SK-N-SH treated with all-trans-retinoic acid at 6 μM for 48 hours (cell line): ENCODE measurements at regions not wholly inside any gene's neighbourhood (a gene's known extent, or its start where the extent isn't known, plus 50 kb on each side); places are given as distances from the start of the nearest gene placed in this dataset.

Experiments
- ATAC-seq: fragments of 200-7000 bp; cut with Tn5 transposase; 3 replicates; pipeline ENCODE4 v1.9.1; 2020; ENCODE audit warnings: mild to moderate bottlenecking, moderate library complexity
- ARNTL ChIP-seq: fragments of 450-650 bp; formaldehyde crosslinking; IDR thresholded peaks from 2 replicates; pipeline ENCODE4 v1.5.0; 2020; ENCODE audit warnings: low read depth, mild to moderate bottlenecking, moderate library complexity, borderline replicate concordance
- CSDC2 ChIP-seq: fragments of 250-450 bp; sonication (Bioruptor Pico); IDR thresholded peaks from 2 replicates; pipeline ENCODE4 v1.5.0; 2020; ENCODE audit warnings: mild to moderate bottlenecking, moderate library complexity
- ESRRG ChIP-seq: fragments of 250-450 bp; sonication (Bioruptor Pico); IDR thresholded peaks from 2 replicates; pipeline ENCODE4 v1.6.1; 2021; ENCODE audit warnings: mild to moderate bottlenecking
- GLIS3 ChIP-seq: fragments of 250-450 bp; sonication (Bioruptor Pico); IDR thresholded peaks from 2 replicates; pipeline ENCODE4 v1.5.0; 2020; ENCODE audit warnings: mild to moderate bottlenecking, moderate library complexity
- ISL1 ChIP-seq: fragments of 250-450 bp; sonication (Bioruptor Pico); IDR thresholded peaks from 2 replicates; pipeline ENCODE4 v2.1.2; 2022; ENCODE audit warnings: mild to moderate bottlenecking, moderate library complexity
- OSR1 ChIP-seq: fragments of 250-450 bp; sonication (Bioruptor Pico); IDR thresholded peaks from 2 replicates; pipeline ENCODE4 v1.8.0; 2022; ENCODE audit warnings: moderate library complexity, mild to moderate bottlenecking, inconsistent platforms
- PPARA ChIP-seq: fragments of 250-450 bp; sonication (Bioruptor Pico); IDR thresholded peaks from 2 replicates; pipeline ENCODE4 v1.5.0; 2020; ENCODE audit warnings: mild to moderate bottlenecking, borderline replicate concordance
- RARB ChIP-seq: fragments of 250-450 bp; sonication (Bioruptor Pico); IDR thresholded peaks from 2 replicates; pipeline ENCODE4 v1.8.0; 2021; ENCODE audit warnings: mild to moderate bottlenecking, moderate library complexity
- SNAI2 ChIP-seq: fragments of 250-450 bp; sonication (Bioruptor Pico); IDR thresholded peaks from 2 replicates; pipeline ENCODE4 v1.5.0; 2020; ENCODE audit warnings: mild to moderate bottlenecking, moderate library complexity
- TCF4 ChIP-seq: fragments of 250-450 bp; sonication (Bioruptor Pico); IDR thresholded peaks from 2 replicates; pipeline ENCODE4 v1.8.0; 2021; ENCODE audit warnings: mild to moderate bottlenecking, moderate library complexity, borderline replicate concordance
- TOX ChIP-seq: fragments of 250-450 bp; sonication (Bioruptor Pico); IDR thresholded peaks from 2 replicates; pipeline ENCODE4 v1.8.0; 2021; ENCODE audit warnings: mild to moderate bottlenecking, moderate library complexity, borderline replicate concordance
- ZC3H10 ChIP-seq: fragments of 250-450 bp; sonication (Bioruptor Pico); IDR thresholded peaks from 2 replicates; pipeline ENCODE4 v1.5.1; 2021; ENCODE audit warnings: mild to moderate bottlenecking, moderate library complexity
- ZFP3 ChIP-seq: fragments of 250-450 bp; sonication (Bioruptor Pico); IDR thresholded peaks from 2 replicates; pipeline ENCODE4 v1.5.0; 2020; ENCODE audit warnings: mild to moderate bottlenecking, moderate library complexity
- ZFP30 ChIP-seq: fragments of 450-650 bp; formaldehyde crosslinking; IDR thresholded peaks from 2 replicates; pipeline ENCODE4 v1.5.0; 2022; ENCODE audit warnings: mild to moderate bottlenecking, moderate library complexity
- ZNF565 ChIP-seq: fragments of 450-650 bp; formaldehyde crosslinking; conservative IDR thresholded peaks from 2 replicates; pipeline ENCODE4 v1.5.0; 2020; ENCODE audit warnings: low read depth, mild to moderate bottlenecking, moderate library complexity
- ZNF70 ChIP-seq: fragments of 450-650 bp; formaldehyde crosslinking; IDR thresholded peaks from 2 replicates; pipeline ENCODE4 v1.5.0; 2020; ENCODE audit warnings: mild to moderate bottlenecking, moderate library complexity
- ZNF8 ChIP-seq: fragments of 450-650 bp; formaldehyde crosslinking; IDR thresholded peaks from 2 replicates; pipeline ENCODE4 v1.5.0; 2020; ENCODE audit warnings: mild to moderate bottlenecking, moderate library complexity
- TF ChIP-seq, protein P1 (sequence below): fragments of 250-450 bp; sonication (Bioruptor Pico); IDR thresholded peaks from 2 replicates; pipeline ENCODE4 v1.8.0; 2020; ENCODE audit warnings: mild to moderate bottlenecking, moderate library complexity, borderline replicate concordance
- TF ChIP-seq, protein P2 (sequence below): fragments of 250-450 bp; sonication (Bioruptor Pico); IDR thresholded peaks from 2 replicates; pipeline ENCODE4 v1.8.0; 2021; ENCODE audit warnings: low read depth, mild to moderate bottlenecking, moderate library complexity, borderline replicate concordance
- TF ChIP-seq, protein P3 (sequence below): fragments of 250-450 bp; sonication (Bioruptor Pico); IDR thresholded peaks from 2 replicates; pipeline ENCODE4 v1.5.1; 2020; ENCODE audit warnings: low read depth, mild to moderate bottlenecking, moderate library complexity
- TF ChIP-seq, protein P4 (sequence below): fragments of 250-450 bp; sonication (Bioruptor Pico); IDR thresholded peaks from 2 replicates; pipeline ENCODE4 v1.5.0; 2020; ENCODE audit warnings: mild to moderate bottlenecking, moderate library complexity
- TF ChIP-seq, protein P5 (sequence below): fragments of 250-450 bp; sonication (Bioruptor Pico); IDR thresholded peaks from 2 replicates; pipeline ENCODE4 v1.5.1; 2021; ENCODE audit warnings: mild to moderate bottlenecking, moderate library complexity

DNA sequence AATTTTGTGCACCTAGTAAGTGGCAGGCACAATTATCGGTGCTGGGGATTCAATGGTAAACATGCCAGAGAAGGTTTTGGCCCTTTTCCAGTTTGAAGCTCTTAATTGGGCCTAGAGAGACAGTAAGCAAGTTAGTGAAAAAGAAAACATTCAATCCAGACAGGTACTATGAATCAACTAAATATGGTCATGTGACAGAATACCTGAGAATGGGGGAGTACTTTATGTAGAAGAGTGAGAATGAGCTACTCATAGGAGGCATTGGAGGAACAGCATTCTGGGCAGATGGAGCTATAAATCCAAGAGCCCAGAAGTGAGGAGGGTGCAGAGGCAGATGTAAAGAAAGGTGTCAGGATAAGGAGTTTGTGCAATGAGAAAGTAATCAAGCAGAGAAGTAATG lies 1017.9 kb downstream of the ADGRL2 start:
- TF ChIP-seq CSDC2 (CRISPR knock-in tag) (no peak), ZNF565 (CRISPR knock-in tag) (no peak), ZC3H10 (CRISPR knock-in tag) (no peak), ZFP30 (no peak), ESRRG (CRISPR knock-in tag) (no peak), ZNF8 (CRISPR knock-in tag) (no peak), SNAI2 (CRISPR knock-in tag) (no peak), RARB (CRISPR knock-in tag) (no peak), TCF4 (no peak), TOX (CRISPR knock-in tag) (no peak), ZNF70 (no peak), GLIS3 (CRISPR knock-in tag) (no peak), ARNTL (CRISPR knock-in tag) (no peak)
- TF ChIP-seq, protein P1, sequence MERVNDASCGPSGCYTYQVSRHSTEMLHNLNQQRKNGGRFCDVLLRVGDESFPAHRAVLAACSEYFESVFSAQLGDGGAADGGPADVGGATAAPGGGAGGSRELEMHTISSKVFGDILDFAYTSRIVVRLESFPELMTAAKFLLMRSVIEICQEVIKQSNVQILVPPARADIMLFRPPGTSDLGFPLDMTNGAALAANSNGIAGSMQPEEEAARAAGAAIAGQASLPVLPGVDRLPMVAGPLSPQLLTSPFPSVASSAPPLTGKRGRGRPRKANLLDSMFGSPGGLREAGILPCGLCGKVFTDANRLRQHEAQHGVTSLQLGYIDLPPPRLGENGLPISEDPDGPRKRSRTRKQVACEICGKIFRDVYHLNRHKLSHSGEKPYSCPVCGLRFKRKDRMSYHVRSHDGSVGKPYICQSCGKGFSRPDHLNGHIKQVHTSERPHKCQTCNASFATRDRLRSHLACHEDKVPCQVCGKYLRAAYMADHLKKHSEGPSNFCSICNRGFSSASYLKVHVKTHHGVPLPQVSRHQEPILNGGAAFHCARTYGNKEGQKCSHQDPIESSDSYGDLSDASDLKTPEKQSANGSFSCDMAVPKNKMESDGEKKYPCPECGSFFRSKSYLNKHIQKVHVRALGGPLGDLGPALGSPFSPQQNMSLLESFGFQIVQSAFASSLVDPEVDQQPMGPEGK (CRISPR knock-in tag) = no peak
- TF ChIP-seq, protein P2, sequence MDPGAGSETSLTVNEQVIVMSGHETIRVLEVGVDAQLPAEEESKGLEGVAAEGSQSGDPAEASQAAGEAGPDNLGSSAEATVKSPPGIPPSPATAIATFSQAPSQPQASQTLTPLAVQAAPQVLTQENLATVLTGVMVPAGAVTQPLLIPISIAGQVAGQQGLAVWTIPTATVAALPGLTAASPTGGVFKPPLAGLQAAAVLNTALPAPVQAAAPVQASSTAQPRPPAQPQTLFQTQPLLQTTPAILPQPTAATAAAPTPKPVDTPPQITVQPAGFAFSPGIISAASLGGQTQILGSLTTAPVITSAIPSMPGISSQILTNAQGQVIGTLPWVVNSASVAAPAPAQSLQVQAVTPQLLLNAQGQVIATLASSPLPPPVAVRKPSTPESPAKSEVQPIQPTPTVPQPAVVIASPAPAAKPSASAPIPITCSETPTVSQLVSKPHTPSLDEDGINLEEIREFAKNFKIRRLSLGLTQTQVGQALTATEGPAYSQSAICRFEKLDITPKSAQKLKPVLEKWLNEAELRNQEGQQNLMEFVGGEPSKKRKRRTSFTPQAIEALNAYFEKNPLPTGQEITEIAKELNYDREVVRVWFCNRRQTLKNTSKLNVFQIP = no peak
- TF ChIP-seq, protein P3, sequence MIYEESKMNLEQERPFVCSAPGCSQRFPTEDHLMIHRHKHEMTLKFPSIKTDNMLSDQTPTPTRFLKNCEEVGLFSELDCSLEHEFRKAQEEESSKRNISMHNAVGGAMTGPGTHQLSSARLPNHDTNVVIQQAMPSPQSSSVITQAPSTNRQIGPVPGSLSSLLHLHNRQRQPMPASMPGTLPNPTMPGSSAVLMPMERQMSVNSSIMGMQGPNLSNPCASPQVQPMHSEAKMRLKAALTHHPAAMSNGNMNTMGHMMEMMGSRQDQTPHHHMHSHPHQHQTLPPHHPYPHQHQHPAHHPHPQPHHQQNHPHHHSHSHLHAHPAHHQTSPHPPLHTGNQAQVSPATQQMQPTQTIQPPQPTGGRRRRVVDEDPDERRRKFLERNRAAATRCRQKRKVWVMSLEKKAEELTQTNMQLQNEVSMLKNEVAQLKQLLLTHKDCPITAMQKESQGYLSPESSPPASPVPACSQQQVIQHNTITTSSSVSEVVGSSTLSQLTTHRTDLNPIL (CRISPR knock-in tag) = no peak
- TF ChIP-seq, protein P4, sequence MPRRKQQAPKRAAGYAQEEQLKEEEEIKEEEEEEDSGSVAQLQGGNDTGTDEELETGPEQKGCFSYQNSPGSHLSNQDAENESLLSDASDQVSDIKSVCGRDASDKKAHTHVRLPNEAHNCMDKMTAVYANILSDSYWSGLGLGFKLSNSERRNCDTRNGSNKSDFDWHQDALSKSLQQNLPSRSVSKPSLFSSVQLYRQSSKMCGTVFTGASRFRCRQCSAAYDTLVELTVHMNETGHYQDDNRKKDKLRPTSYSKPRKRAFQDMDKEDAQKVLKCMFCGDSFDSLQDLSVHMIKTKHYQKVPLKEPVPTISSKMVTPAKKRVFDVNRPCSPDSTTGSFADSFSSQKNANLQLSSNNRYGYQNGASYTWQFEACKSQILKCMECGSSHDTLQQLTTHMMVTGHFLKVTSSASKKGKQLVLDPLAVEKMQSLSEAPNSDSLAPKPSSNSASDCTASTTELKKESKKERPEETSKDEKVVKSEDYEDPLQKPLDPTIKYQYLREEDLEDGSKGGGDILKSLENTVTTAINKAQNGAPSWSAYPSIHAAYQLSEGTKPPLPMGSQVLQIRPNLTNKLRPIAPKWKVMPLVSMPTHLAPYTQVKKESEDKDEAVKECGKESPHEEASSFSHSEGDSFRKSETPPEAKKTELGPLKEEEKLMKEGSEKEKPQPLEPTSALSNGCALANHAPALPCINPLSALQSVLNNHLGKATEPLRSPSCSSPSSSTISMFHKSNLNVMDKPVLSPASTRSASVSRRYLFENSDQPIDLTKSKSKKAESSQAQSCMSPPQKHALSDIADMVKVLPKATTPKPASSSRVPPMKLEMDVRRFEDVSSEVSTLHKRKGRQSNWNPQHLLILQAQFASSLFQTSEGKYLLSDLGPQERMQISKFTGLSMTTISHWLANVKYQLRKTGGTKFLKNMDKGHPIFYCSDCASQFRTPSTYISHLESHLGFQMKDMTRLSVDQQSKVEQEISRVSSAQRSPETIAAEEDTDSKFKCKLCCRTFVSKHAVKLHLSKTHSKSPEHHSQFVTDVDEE (CRISPR knock-in tag) = no peak
- TF ChIP-seq, all 23 proteins: peak for 0
- ATAC-seq = no peak

DNA sequence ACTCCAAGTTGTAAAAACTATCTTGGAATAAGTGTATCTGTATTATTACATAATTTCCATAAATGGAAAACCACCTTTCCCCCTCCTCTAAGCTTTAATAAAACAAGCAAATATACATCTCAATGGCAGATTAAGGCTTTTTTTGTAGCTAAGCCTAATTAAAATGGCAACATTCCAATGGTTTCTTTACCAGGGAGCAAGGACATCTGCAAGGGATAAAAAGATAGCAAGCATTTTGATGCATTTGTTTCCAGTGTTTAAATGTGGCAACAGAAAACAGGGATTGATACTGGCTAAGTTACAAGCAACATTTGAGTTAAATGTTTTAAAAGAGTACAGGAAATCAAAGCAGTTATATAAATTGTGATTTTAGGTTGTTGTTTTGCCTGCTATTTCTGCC lies 1012.7 kb downstream of the ADGRL2 start:
- no peak for ATAC-seq
- TF ChIP-seq ARNTL (CRISPR knock-in tag) (no peak), OSR1 (CRISPR knock-in tag) (no peak), ZNF70 (no peak), TOX (CRISPR knock-in tag) (no peak), ZFP3 (CRISPR knock-in tag) (no peak), ISL1 (CRISPR knock-in tag) (no peak), ESRRG (CRISPR knock-in tag) (no peak), PPARA (no peak), SNAI2 (CRISPR knock-in tag) (no peak), CSDC2 (CRISPR knock-in tag) (no peak)
- TF ChIP-seq, protein P4 (CRISPR knock-in tag) = no peak
- TF ChIP-seq, protein P1 (CRISPR knock-in tag) = no peak
- TF ChIP-seq, protein P2 = no peak
- TF ChIP-seq, protein P5, sequence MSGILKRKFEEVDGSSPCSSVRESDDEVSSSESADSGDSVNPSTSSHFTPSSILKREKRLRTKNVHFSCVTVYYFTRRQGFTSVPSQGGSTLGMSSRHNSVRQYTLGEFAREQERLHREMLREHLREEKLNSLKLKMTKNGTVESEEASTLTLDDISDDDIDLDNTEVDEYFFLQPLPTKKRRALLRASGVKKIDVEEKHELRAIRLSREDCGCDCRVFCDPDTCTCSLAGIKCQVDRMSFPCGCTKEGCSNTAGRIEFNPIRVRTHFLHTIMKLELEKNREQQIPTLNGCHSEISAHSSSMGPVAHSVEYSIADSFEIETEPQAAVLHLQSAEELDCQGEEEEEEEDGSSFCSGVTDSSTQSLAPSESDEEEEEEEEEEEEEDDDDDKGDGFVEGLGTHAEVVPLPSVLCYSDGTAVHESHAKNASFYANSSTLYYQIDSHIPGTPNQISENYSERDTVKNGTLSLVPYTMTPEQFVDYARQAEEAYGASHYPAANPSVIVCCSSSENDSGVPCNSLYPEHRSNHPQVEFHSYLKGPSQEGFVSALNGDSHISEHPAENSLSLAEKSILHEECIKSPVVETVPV (CRISPR knock-in tag) = no peak
- TF ChIP-seq, all 23 proteins: peak for 0
